Uterus (tissue), 2 donors: ENCODE measurements at regions not wholly inside any gene's neighbourhood (a gene's known extent, or its start where the extent isn't known, plus 50 kb on each side); places are given as distances from the start of the nearest gene placed in this dataset.

Source experiments
- CTCF ChIP-seq, 4 experiments: fragments of 200-600 bp in 2 of 4; fragments of 450-650 bp in 2 of 4; sonication (generic) in 2 of 4; IDR thresholded peaks; one replicate each; pipeline ENCODE4 v1.5.1; 2016 to 2019; ENCODE audit warnings: antibody characterized with exemption in 4 of 4, mild to moderate bottlenecking in 2 of 4, moderate library complexity in 1 of 4
- POLR2A ChIP-seq, 2 donors: fragments of 450-650 bp; IDR thresholded peaks; one replicate each; pipeline ENCODE4 v1.6.1; 2016; ENCODE audit warnings: antibody characterized with exemption in 2 of 2, mild to moderate bottlenecking in 1 of 2, moderate library complexity in 1 of 2

- TF ChIP-seq CTCF (IDR thresholded peaks at IDR 0.05), result no peak
- no peak for TF ChIP-seq POLR2A (IDR thresholded peaks at IDR 0.05)
Observed at GRCh38 chr6:147972448-147972847, 370.2 kb upstream of the SASH1 start.
